GM23338 (cell line): ENCODE measurements at regions not wholly inside any gene's neighbourhood (a gene's known extent, or its start where the extent isn't known, plus 50 kb on each side); places are given as distances from the start of the nearest gene placed in this dataset.

ENCODE experiments used
- CREB1 ChIP-seq: fragments of 250-450 bp; sonication (Bioruptor Pico); IDR thresholded peaks from 2 replicates; pipeline ENCODE4 v1.5.0; 2020; ENCODE audit warnings: low read depth, mild to moderate bottlenecking, moderate library complexity
- EZH2phosphoT487 ChIP-seq: fragments of 200-600 bp; sonication (generic); IDR thresholded peaks from one replicate; pipeline ENCODE4 v1.8.1; 2018; ENCODE audit warnings: antibody characterized with exemption; ENCODE audit not compliant: unreplicated experiment
- ZNF331 ChIP-seq: fragments of 250-450 bp; sonication (Bioruptor Pico); IDR thresholded peaks from 2 replicates; pipeline ENCODE4 v1.5.0; 2020; ENCODE audit warnings: low read depth, mild to moderate bottlenecking, moderate library complexity
- TF ChIP-seq, protein P1 (sequence below): fragments of 250-450 bp; sonication (Bioruptor Pico); IDR thresholded peaks from 2 replicates; pipeline ENCODE4 v1.5.0; 2020; ENCODE audit warnings: mild to moderate bottlenecking, moderate library complexity
- TF ChIP-seq, protein P2 (sequence below): IDR thresholded peaks from one replicate; pipeline ENCODE4 v1.6.1; 2018; ENCODE audit warnings: antibody characterized with exemption; ENCODE audit not compliant: unreplicated experiment
- TF ChIP-seq, protein P3 (sequence below): IDR thresholded peaks from 2 replicates; pipeline ENCODE4 v1.6.1; 2016; ENCODE audit warnings: antibody characterized with exemption

DNA sequence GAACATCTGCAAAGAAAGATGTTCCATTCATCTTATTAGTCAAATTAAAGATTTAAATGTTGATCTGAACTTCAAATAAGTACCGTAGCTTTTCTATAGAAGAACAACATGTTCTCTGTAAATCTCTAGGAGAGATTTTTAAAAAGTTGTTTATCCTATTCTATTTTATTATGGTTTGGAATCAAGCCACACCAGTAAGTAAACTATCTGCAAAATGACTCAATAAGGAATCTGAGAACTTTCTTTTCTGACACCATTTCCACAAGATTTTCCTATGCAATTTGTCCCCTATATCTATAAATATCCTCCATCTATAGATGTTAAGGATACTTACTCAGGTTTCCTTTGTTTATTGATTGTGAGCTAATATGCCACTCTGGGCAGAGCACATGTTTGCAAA is 736.6 kb downstream of the CBLN2 start (continued):
- TF ChIP-seq, protein P1, sequence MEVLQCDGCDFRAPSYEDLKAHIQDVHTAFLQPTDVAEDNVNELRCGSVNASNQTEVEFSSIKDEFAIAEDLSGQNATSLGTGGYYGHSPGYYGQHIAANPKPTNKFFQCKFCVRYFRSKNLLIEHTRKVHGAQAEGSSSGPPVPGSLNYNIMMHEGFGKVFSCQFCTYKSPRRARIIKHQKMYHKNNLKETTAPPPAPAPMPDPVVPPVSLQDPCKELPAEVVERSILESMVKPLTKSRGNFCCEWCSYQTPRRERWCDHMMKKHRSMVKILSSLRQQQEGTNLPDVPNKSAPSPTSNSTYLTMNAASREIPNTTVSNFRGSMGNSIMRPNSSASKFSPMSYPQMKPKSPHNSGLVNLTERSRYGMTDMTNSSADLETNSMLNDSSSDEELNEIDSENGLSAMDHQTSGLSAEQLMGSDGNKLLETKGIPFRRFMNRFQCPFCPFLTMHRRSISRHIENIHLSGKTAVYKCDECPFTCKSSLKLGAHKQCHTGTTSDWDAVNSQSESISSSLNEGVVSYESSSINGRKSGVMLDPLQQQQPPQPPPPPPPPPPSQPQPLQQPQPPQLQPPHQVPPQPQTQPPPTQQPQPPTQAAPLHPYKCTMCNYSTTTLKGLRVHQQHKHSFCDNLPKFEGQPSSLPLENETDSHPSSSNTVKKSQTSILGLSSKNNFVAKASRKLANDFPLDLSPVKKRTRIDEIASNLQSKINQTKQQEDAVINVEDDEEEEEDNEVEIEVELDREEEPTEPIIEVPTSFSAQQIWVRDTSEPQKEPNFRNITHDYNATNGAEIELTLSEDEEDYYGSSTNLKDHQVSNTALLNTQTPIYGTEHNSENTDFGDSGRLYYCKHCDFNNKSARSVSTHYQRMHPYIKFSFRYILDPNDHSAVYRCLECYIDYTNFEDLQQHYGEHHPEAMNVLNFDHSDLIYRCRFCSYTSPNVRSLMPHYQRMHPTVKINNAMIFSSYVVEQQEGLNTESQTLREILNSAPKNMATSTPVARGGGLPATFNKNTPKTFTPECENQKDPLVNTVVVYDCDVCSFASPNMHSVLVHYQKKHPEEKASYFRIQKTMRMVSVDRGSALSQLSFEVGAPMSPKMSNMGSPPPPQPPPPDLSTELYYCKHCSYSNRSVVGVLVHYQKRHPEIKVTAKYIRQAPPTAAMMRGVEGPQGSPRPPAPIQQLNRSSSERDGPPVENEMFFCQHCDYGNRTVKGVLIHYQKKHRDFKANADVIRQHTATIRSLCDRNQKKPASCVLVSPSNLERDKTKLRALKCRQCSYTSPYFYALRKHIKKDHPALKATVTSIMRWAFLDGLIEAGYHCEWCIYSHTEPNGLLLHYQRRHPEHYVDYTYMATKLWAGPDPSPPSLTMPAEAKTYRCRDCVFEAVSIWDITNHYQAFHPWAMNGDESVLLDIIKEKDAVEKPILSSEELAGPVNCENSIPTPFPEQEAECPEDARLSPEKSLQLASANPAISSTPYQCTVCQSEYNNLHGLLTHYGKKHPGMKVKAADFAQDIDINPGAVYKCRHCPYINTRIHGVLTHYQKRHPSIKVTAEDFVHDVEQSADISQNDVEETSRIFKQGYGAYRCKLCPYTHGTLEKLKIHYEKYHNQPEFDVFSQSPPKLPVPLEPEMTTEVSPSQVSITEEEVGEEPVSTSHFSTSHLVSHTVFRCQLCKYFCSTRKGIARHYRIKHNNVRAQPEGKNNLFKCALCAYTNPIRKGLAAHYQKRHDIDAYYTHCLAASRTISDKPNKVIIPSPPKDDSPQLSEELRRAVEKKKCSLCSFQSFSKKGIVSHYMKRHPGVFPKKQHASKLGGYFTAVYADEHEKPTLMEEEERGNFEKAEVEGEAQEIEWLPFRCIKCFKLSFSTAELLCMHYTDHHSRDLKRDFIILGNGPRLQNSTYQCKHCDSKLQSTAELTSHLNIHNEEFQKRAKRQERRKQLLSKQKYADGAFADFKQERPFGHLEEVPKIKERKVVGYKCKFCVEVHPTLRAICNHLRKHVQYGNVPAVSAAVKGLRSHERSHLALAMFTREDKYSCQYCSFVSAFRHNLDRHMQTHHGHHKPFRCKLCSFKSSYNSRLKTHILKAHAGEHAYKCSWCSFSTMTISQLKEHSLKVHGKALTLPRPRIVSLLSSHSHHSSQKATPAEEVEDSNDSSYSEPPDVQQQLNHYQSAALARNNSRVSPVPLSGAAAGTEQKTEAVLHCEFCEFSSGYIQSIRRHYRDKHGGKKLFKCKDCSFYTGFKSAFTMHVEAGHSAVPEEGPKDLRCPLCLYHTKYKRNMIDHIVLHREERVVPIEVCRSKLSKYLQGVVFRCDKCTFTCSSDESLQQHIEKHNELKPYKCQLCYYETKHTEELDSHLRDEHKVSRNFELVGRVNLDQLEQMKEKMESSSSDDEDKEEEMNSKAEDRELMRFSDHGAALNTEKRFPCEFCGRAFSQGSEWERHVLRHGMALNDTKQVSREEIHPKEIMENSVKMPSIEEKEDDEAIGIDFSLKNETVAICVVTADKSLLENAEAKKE, result no peak
- TF ChIP-seq, protein P2, sequence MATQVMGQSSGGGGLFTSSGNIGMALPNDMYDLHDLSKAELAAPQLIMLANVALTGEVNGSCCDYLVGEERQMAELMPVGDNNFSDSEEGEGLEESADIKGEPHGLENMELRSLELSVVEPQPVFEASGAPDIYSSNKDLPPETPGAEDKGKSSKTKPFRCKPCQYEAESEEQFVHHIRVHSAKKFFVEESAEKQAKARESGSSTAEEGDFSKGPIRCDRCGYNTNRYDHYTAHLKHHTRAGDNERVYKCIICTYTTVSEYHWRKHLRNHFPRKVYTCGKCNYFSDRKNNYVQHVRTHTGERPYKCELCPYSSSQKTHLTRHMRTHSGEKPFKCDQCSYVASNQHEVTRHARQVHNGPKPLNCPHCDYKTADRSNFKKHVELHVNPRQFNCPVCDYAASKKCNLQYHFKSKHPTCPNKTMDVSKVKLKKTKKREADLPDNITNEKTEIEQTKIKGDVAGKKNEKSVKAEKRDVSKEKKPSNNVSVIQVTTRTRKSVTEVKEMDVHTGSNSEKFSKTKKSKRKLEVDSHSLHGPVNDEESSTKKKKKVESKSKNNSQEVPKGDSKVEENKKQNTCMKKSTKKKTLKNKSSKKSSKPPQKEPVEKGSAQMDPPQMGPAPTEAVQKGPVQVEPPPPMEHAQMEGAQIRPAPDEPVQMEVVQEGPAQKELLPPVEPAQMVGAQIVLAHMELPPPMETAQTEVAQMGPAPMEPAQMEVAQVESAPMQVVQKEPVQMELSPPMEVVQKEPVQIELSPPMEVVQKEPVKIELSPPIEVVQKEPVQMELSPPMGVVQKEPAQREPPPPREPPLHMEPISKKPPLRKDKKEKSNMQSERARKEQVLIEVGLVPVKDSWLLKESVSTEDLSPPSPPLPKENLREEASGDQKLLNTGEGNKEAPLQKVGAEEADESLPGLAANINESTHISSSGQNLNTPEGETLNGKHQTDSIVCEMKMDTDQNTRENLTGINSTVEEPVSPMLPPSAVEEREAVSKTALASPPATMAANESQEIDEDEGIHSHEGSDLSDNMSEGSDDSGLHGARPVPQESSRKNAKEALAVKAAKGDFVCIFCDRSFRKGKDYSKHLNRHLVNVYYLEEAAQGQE, result no peak
- TF ChIP-seq CREB1, result no peak
- no peak for TF ChIP-seq ZNF331 (CRISPR knock-in tag)
- no peak for TF ChIP-seq EZH2phosphoT487
- TF ChIP-seq, protein P3, sequence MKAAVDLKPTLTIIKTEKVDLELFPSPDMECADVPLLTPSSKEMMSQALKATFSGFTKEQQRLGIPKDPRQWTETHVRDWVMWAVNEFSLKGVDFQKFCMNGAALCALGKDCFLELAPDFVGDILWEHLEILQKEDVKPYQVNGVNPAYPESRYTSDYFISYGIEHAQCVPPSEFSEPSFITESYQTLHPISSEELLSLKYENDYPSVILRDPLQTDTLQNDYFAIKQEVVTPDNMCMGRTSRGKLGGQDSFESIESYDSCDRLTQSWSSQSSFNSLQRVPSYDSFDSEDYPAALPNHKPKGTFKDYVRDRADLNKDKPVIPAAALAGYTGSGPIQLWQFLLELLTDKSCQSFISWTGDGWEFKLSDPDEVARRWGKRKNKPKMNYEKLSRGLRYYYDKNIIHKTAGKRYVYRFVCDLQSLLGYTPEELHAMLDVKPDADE, result no peak
